Ascending aorta (tissue), 2 donors: ENCODE measurements at regions not wholly inside any gene's neighbourhood (a gene's known extent, or its start where the extent isn't known, plus 50 kb on each side); places are given as distances from the start of the nearest gene placed in this dataset.

Experiments used
- DNase-seq, 2 donors: peaks; one replicate each; pipeline ENCODE4 v3.0.0-alpha.2; 2019; ENCODE audit warnings: low spot score in 2 of 2
- H3K27ac ChIP-seq, 2 donors: fragments of 200-600 bp; sonication (generic); one replicate each; pipeline ENCODE4 v1.5.1; 2016 to 2017; ENCODE audit warnings: mild to moderate bottlenecking in 1 of 2
- H3K27me3 ChIP-seq: fragments of 200-600 bp; sonication (generic); one replicate; pipeline ENCODE4 v1.5.1; 2017
- H3K36me3 ChIP-seq, 2 donors: fragments of 200-600 bp; sonication (generic); one replicate each; pipeline ENCODE4 v1.5.1; 2016
- H3K4me1 ChIP-seq, 2 donors: fragments of 200-600 bp; sonication (generic); one replicate each; pipeline ENCODE4 v1.5.1; 2016 to 2017; ENCODE audit warnings: mild to moderate bottlenecking in 1 of 2
- H3K4me3 ChIP-seq, 2 donors: fragments of 200-600 bp; sonication (generic); one replicate each; pipeline ENCODE4 v1.5.1; 2016 to 2017; ENCODE audit warnings: mild to moderate bottlenecking in 1 of 2
- H3K9me3 ChIP-seq, 2 donors: fragments of 200-600 bp; sonication (generic); one replicate each; pipeline ENCODE4 v1.5.1; 2016
- intact Hi-C: fragments of 100-400 bp; cut with DNase I; formaldehyde crosslinking; loops from one replicate; pipeline ENCODE4 v1.15.1; 2023
- TF ChIP-seq, protein P1 (sequence below), 3 experiments: fragments of 200-600 bp in 2 of 3; fragments of 450-650 bp in 1 of 3; sonication (generic) in 2 of 3; IDR thresholded peaks; one replicate each; pipeline ENCODE4 v1.5.1; 2016 to 2019; ENCODE audit warnings: antibody characterized with exemption in 3 of 3, mild to moderate bottlenecking in 1 of 3, moderate library complexity in 1 of 3

DNA sequence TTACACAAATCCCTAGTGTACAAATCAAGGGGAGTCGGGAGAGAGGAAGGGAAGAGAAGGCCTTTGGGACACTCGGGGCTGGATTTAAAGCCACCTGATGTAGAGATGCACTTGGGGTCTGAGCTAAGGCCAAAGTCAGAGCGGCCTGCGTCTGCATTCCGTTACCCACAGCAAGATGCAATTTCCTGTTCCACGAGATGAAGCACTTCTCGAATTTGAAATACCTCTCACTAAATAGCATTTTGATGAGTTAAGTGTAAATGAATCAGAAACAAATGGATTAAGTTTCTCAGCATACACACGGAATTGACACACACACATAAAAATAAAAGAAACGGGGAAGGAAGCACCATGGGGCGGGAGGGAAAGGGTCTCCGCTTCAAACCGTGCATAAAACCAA, 386.0 kb downstream of the SOX9 start:
- Histone ChIP-seq H3K4me3 (no peak overlapping the region), H3K4me1 (peaks cover 0 to 7% of the 10 kb centered on the region in 2 donors)
- DNase-seq: no peak

DNA sequence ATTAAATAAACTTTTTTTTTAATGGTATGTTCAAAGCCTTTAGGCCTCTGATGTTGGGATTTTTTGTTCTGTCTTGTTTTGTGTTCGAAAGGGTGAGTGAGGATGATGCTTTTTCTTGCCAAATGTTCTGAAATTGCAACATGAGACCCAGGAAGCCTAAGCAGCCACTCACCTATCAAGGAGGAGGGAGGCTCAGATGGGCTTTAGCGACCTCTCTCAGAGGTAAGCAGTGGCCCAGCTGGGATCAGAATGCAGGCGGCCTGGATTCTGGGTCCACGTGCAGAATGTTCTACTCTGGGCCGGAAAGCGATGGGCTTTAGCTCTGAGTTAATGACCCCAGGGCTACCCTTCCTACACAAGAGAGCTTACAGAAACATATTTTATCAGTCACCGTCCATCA, 386.6 kb downstream of the SOX9 start:
- TF ChIP-seq, protein P1, sequence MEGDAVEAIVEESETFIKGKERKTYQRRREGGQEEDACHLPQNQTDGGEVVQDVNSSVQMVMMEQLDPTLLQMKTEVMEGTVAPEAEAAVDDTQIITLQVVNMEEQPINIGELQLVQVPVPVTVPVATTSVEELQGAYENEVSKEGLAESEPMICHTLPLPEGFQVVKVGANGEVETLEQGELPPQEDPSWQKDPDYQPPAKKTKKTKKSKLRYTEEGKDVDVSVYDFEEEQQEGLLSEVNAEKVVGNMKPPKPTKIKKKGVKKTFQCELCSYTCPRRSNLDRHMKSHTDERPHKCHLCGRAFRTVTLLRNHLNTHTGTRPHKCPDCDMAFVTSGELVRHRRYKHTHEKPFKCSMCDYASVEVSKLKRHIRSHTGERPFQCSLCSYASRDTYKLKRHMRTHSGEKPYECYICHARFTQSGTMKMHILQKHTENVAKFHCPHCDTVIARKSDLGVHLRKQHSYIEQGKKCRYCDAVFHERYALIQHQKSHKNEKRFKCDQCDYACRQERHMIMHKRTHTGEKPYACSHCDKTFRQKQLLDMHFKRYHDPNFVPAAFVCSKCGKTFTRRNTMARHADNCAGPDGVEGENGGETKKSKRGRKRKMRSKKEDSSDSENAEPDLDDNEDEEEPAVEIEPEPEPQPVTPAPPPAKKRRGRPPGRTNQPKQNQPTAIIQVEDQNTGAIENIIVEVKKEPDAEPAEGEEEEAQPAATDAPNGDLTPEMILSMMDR (IDR thresholded peaks at IDR 0.05): no peak
- no peak for DNase-seq
- Histone ChIP-seq H3K27me3 (no peaks in the 10 kb centered on the region), H3K4me1 (peaks cover 0 to under 1% of the 10 kb centered on the region in 2 donors), H3K9me3 (no peaks in the 10 kb centered on the region), H3K4me3 (no peak overlapping the region), H3K36me3 (no peaks in the 10 kb centered on the region), H3K27ac (no peak overlapping the region)
- intact Hi-C loops: no loop called here

More for the DNA sequence above, 386.0 kb downstream of the SOX9 start:
- intact Hi-C loops: no loop called here
- no peak overlapping the region for H3K27ac ChIP-seq
- no peaks in the 10 kb centered on the region for H3K36me3 ChIP-seq
- no peaks in the 10 kb centered on the region for H3K27me3 ChIP-seq
- TF ChIP-seq, protein P1 (IDR thresholded peaks at IDR 0.05): no peak
- no peaks in the 10 kb centered on the region for H3K9me3 ChIP-seq

DNA sequence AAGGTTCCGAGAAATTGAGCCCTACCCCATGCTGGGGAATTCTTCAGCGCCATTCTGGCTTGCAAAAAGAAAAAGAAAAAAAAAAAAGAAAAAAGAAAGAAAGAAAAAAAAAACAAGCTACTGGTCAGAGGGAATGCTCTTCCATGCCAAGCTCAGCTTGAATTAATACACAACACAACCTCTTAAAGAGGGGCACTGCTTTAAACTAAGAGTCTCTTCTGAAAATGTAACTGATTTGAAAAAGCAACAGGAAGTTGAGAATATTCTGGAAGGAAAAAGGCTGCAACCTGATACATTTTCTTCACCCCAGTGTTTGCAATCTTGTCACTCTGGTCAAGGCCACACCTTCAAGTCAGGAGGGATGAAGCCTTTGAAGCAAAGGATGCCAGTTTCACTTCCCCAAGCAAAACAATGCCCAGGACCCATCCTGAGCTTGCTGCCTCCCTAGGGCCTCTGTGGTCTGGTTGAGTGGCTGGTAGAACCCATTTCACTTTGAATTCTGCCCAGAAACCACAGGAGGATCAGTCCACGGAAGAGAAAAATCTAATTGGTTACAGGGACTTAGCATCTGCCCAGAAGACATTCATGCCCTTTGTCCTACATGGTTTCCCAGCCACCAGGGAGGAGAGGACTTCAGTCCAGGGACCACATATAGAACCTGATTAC, 389.7 kb downstream of the SOX9 start:
- Histone ChIP-seq H3K9me3 (no peaks in the 10 kb centered on the region), H3K27me3 (no peaks in the 10 kb centered on the region), H3K4me3 (no peak overlapping the region), H3K36me3 (no peaks in the 10 kb centered on the region), H3K27ac (no peak overlapping the region), H3K4me1 (no peaks in the 10 kb centered on the region)
- TF ChIP-seq, protein P1 (IDR thresholded peaks at IDR 0.05): no peak
- no peak for DNase-seq
- intact Hi-C loops: no loop called here

DNA sequence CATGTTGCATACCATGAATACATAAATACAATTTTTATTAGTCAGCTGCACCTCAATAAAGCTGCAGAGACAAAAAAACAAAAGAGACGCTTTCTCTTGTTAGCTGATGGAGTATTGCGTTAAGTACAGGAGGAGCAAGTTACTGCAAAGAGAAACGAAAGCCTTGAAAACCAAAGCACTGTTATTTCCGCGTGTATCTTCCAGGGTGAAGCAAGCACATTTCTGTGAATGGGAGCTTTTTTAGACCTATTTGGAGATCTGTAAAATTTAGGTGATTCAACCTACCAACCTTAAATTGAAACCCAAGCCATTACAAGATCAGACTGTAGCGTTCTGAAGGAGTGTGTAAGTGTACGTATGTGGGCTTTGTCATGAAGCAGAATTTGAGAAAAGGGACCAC, 390.4 kb downstream of the SOX9 start:
- H3K9me3 ChIP-seq: no peaks in the 10 kb centered on the region
- H3K27ac ChIP-seq: no peak overlapping the region
- no peaks in the 10 kb centered on the region for H3K36me3 ChIP-seq
- no peak overlapping the region for H3K4me3 ChIP-seq
- H3K27me3 ChIP-seq: no peaks in the 10 kb centered on the region
- H3K4me1 ChIP-seq: no peaks in the 10 kb centered on the region
- TF ChIP-seq, protein P1 (IDR thresholded peaks at IDR 0.05): no peak
- DNase-seq: no peak
- intact Hi-C loops: no loop called here

DNA sequence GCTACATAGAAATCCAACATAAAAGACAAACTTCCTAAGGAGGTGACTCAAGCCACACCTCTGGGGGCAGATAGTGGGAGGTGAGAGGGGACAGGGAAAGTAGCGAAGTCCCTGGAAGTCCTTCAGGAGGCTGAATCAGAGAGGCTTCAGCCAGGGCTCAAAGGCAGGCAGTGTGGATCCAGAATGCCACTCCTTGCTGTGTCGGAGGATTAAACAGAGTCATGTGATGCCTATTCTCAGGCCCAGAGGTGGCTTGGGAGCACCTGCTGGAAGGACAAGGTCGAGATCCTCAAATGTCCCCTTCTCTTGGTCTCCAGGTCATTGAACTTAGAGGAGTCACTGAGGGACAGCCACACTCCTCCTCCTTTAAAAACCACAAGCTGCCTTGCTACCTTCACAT, 391.1 kb downstream of the SOX9 start:
- H3K27ac ChIP-seq: no peak overlapping the region
- H3K4me1 ChIP-seq: no peaks in the 10 kb centered on the region
- no peak overlapping the region for H3K4me3 ChIP-seq
- no peaks in the 10 kb centered on the region for H3K9me3 ChIP-seq
- H3K36me3 ChIP-seq: no peaks in the 10 kb centered on the region
- TF ChIP-seq, protein P1 (IDR thresholded peaks at IDR 0.05): no peak
- no peak for DNase-seq
- no peaks in the 10 kb centered on the region for H3K27me3 ChIP-seq
- intact Hi-C loops: no loop called here
